ENCODE measurements at regions not wholly inside any gene's neighbourhood (a gene's known extent, or its start where the extent isn't known, plus 50 kb on each side); places are given as distances from the start of the nearest gene placed in this dataset.
"Not testable (repeated sequence)": the region's sequence is repeated elsewhere in the genome, so short reads cannot be mapped to it uniquely, and the experiment has no call there.

- Histone ChIP-seq H3K4me3 (ENCODE audit: insufficient read depth, low read depth, low read length) (no peak overlapping the region), H3K27me3 (ENCODE audit: control insufficient read depth, insufficient read depth, low read length) (no peaks in the 10 kb centered on the region), H3K36me3 (replicated peaks; ENCODE audit: control insufficient read depth, insufficient read depth, low read length) (no peaks in the 10 kb centered on the region)
- no peak for DNase-seq
Measured at GRCh38 chr9:107830479-107830878, 340.9 kb upstream of the KLF4 start.

- DNase-seq: no peak
- H3K4me3 ChIP-seq (ENCODE audit: insufficient read depth, low read depth, low read length): no peak overlapping the region
- no peaks in the 10 kb centered on the region for H3K36me3 ChIP-seq (replicated peaks; ENCODE audit: control insufficient read depth, insufficient read depth, low read length)
- no peaks in the 10 kb centered on the region for H3K27me3 ChIP-seq (ENCODE audit: control insufficient read depth, insufficient read depth, low read length)
Measured at GRCh38 chr9:107827884-107828283, 338.3 kb upstream of the KLF4 start.

- H3K27me3 ChIP-seq (ENCODE audit: control insufficient read depth, insufficient read depth, low read length): no peaks in the 10 kb centered on the region
- no peaks in the 10 kb centered on the region for H3K36me3 ChIP-seq (replicated peaks; ENCODE audit: control insufficient read depth, insufficient read depth, low read length)
- no peak for DNase-seq
- no peak overlapping the region for H3K4me3 ChIP-seq (ENCODE audit: insufficient read depth, low read depth, low read length)
Measured at GRCh38 chr9:107827304-107827703, 337.7 kb upstream of the KLF4 start.

- H3K4me3 ChIP-seq (ENCODE audit: insufficient read depth, low read depth, low read length); H3K36me3 ChIP-seq (replicated peaks; ENCODE audit: control insufficient read depth, insufficient read depth, low read length); DNase-seq; H3K27me3 ChIP-seq (ENCODE audit: control insufficient read depth, insufficient read depth, low read length): not testable (repeated sequence)
Measured at GRCh38 chr9:107826688-107826983, 337.1 kb upstream of the KLF4 start.

- Histone ChIP-seq H3K36me3 (replicated peaks; ENCODE audit: control insufficient read depth, insufficient read depth, low read length) (no peaks in the 10 kb centered on the region), H3K27me3 (ENCODE audit: control insufficient read depth, insufficient read depth, low read length) (no peaks in the 10 kb centered on the region; the same call in 1 of the 2 replicates), H3K4me3 (ENCODE audit: insufficient read depth, low read depth, low read length) (no peak overlapping the region)
- no peak for DNase-seq
Measured at GRCh38 chr9:107824556-107824955, 335.0 kb upstream of the KLF4 start.

GRCh38 chr9:107819772-107820565 is 330.4 kb upstream of the KLF4 start:
- Histone ChIP-seq H3K4me3 (ENCODE audit: insufficient read depth, low read depth, low read length) (no peak overlapping the region), H3K27me3 (ENCODE audit: control insufficient read depth, insufficient read depth, low read length) (no peaks in the 10 kb centered on the region; the same call in 1 of the 2 replicates), H3K36me3 (replicated peaks; ENCODE audit: control insufficient read depth, insufficient read depth, low read length) (no peaks in the 10 kb centered on the region)
- DNase-seq: peak; percentile 19

- not testable (repeated sequence) for H3K36me3 ChIP-seq (replicated peaks; ENCODE audit: control insufficient read depth, insufficient read depth, low read length); H3K27me3 ChIP-seq (ENCODE audit: control insufficient read depth, insufficient read depth, low read length); DNase-seq; H3K4me3 ChIP-seq (ENCODE audit: insufficient read depth, low read depth, low read length)
Measured at GRCh38 chr9:107818503-107818829, 328.9 kb upstream of the KLF4 start.

GRCh38 chr9:107817595-107818502 is 328.3 kb upstream of the KLF4 start:
- not testable (repeated sequence) for H3K27me3 ChIP-seq (ENCODE audit: control insufficient read depth, insufficient read depth, low read length); DNase-seq; H3K36me3 ChIP-seq (replicated peaks; ENCODE audit: control insufficient read depth, insufficient read depth, low read length); H3K4me3 ChIP-seq (ENCODE audit: insufficient read depth, low read depth, low read length)

GRCh38 chr9:107816561-107817021 is 327.0 kb upstream of the KLF4 start:
- no peaks in the 10 kb centered on the region for H3K36me3 ChIP-seq (replicated peaks; ENCODE audit: control insufficient read depth, insufficient read depth, low read length)
- no peak for DNase-seq
- no peak overlapping the region for H3K4me3 ChIP-seq (ENCODE audit: insufficient read depth, low read depth, low read length)
- H3K27me3 ChIP-seq (ENCODE audit: control insufficient read depth, insufficient read depth, low read length): no peaks in the 10 kb centered on the region; the same call in 1 of the 2 replicates

- H3K27me3 ChIP-seq (ENCODE audit: control insufficient read depth, insufficient read depth, low read length): no peaks in the 10 kb centered on the region; the same call in 1 of the 2 replicates
- H3K36me3 ChIP-seq (replicated peaks; ENCODE audit: control insufficient read depth, insufficient read depth, low read length): no peaks in the 10 kb centered on the region
- no peak for DNase-seq
- H3K4me3 ChIP-seq (ENCODE audit: insufficient read depth, low read depth, low read length): no peak overlapping the region
Measured at GRCh38 chr9:107815782-107816560, 326.4 kb upstream of the KLF4 start.

- DNase-seq: no peak
- no peaks in the 10 kb centered on the region for H3K27me3 ChIP-seq (ENCODE audit: control insufficient read depth, insufficient read depth, low read length)
- H3K36me3 ChIP-seq (replicated peaks; ENCODE audit: control insufficient read depth, insufficient read depth, low read length): no peaks in the 10 kb centered on the region
- no peak overlapping the region for H3K4me3 ChIP-seq (ENCODE audit: insufficient read depth, low read depth, low read length)
Measured at GRCh38 chr9:107813287-107813686, 323.7 kb upstream of the KLF4 start.

GRCh38 chr9:107810461-107810961 is 320.9 kb upstream of the KLF4 start:
- no peak for DNase-seq
- Histone ChIP-seq H3K36me3 (replicated peaks; ENCODE audit: control insufficient read depth, insufficient read depth, low read length) (no peaks in the 10 kb centered on the region), H3K27me3 (ENCODE audit: control insufficient read depth, insufficient read depth, low read length) (no peaks in the 10 kb centered on the region), H3K4me3 (ENCODE audit: insufficient read depth, low read depth, low read length) (no peak overlapping the region)

GRCh38 chr9:107809871-107810460 is 320.4 kb upstream of the KLF4 start:
- no peak for DNase-seq
- H3K4me3 ChIP-seq (ENCODE audit: insufficient read depth, low read depth, low read length): no peak overlapping the region
- H3K36me3 ChIP-seq (replicated peaks; ENCODE audit: control insufficient read depth, insufficient read depth, low read length): no peaks in the 10 kb centered on the region
- H3K27me3 ChIP-seq (ENCODE audit: control insufficient read depth, insufficient read depth, low read length): no peaks in the 10 kb centered on the region

GRCh38 chr9:107807183-107807582 is 317.6 kb upstream of the KLF4 start:
- Histone ChIP-seq H3K36me3 (replicated peaks; ENCODE audit: control insufficient read depth, insufficient read depth, low read length) (no peaks in the 10 kb centered on the region), H3K27me3 (ENCODE audit: control insufficient read depth, insufficient read depth, low read length) (no peaks in the 10 kb centered on the region), H3K4me3 (ENCODE audit: insufficient read depth, low read depth, low read length) (no peak overlapping the region)
- no peak for DNase-seq
